GM12875 (cell line): ENCODE measurements at regions not wholly inside any gene's neighbourhood (a gene's known extent, or its start where the extent isn't known, plus 50 kb on each side); places are given as distances from the start of the nearest gene placed in this dataset.

Source experiments
- H3K4me3 ChIP-seq: one replicate; pipeline ENCODE4 v1.5.1; 2011; ENCODE audit warnings: low read depth, low read length, control low read depth
- CTCF ChIP-seq: IDR thresholded peaks from 2 replicates; pipeline ENCODE4 v1.5.1; 2011; ENCODE audit warnings: low read depth, mild to moderate bottlenecking, control low read depth, inconsistent platforms, low read length, moderate library complexity, borderline replicate concordance; ENCODE audit not compliant: insufficient read depth

DNA sequence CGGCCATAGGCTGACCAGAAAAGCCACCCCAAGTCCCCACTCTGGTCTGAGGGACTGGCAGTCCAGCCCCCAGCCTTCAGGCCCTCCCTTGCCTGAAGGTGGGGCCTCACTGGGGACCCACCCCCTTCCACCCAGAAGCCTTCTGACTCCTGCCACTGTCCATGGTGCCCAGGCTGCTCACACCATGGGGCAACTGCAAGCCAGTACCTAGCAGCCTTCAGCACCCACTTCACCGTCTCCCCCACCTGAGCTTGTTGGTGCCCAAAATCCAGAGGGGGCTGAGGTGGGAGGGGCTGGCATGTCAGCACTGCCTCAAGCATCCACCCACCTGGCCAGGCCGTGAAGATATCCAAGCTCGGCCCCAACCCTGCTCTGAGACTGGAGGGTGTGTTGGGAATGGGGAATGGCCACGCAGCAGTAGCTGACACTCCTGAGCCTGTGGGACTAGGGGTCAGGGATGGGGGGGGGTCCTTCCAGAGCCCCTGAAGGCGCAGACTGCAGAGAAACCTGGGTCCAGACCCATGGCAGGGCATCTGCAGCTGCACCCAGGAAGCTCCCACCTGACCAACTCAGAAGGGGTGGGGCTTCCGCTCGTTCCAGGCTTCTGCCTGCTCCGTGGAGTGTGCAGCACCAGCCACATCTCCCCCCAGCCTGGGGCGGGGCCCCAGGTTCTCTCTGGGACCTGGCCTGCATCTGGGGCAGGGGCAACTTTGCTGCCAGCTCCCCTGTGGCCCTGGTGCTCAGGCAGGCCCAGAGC, 942.1 kb upstream of the EPHA7 start:
- TF ChIP-seq CTCF: no peak
- H3K4me3 ChIP-seq: no peak overlapping the region

GRCh38 chr6:94357381-94357980, 938.1 kb upstream of the EPHA7 start:
- TF ChIP-seq CTCF: no peak
- no peak overlapping the region for H3K4me3 ChIP-seq

DNA sequence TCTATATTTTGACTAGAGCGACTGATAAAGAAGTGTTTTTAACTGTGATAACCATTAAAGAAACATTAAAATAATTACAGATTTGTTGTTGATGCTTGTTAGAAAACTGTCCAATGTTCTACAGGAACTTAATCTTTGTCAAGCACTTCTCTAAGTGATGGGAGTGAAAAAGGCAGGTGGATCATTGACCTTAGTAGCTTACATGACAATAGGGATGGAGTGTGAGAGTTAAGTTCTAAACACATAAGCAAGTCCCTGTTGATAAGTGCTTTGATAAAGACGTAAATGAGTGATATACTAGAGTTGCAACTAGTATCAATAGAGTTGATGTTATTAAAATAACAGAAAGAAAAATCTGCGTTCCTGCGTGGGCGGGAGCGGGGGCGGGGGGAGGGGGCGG, 931.5 kb upstream of the EPHA7 start:
- TF ChIP-seq CTCF: no peak
- H3K4me3 ChIP-seq: no peak overlapping the region

DNA sequence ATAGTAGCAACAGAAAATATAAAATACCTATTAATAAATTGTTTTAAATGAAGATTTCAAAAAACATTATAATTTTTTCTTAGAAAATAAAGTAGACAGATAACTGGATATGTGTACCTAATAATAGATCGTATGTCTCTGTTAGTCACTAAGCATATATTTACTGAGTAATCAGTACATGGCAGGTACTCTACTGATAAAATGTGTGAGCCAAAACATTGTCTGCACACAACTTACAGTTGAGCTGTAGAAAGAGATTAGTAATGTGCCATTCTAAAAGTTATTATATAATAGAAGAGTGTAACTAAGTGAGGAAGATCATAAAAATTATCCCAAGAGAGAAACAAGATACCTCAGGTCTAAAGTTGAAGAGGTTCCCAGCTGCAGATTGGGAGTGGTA, 929.9 kb upstream of the EPHA7 start:
- no peak for TF ChIP-seq CTCF
- no peak overlapping the region for H3K4me3 ChIP-seq

DNA sequence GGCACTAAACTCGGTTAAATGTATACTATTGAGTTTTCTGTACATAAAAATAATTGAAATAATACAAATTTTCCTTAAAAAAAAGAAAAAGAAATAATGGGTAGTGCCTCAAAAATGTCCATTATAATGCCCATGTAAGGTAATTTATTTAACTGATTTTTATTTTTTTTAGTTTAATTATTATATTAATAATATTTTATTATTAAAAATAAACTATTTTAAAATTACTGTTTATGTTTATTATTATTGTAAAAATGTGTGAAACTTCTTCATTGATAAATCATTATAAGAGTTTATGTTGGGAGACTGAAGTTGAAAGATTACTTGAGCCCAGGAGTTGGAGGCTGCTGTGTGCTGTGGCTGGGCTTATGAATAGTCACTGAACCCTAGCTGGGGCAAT, 925.5 kb upstream of the EPHA7 start:
- no peak for TF ChIP-seq CTCF
- H3K4me3 ChIP-seq: no peak overlapping the region

GRCh38 chr6:94341173-94341572, 921.8 kb upstream of the EPHA7 start:
- no peak overlapping the region for H3K4me3 ChIP-seq
- no peak for TF ChIP-seq CTCF

DNA sequence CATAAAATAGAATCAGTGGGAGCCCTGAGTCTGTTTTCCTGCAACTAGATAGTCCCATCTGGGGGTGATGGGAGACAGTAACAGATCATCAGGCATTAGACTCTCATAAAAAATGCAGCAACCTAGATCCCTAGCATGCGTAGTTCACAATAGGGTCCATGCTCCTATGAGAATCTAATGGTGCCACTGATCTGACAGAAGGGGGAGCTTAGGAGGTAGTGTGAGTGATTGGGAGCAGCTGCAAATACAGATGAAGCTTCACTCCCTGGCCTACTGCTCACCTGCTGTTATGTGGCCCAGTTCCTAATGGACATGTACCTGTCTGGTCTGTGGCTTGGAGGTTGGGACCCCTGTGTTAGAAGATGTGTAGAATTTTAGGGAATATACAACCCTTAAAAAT, 904.5 kb upstream of the EPHA7 start:
- no peak overlapping the region for H3K4me3 ChIP-seq
- TF ChIP-seq CTCF: 0 out of 2 replicates have a peak, but pooled peaks have one; percentile 2
